Limb (tissue), 2 donors: ENCODE measurements at regions not wholly inside any gene's neighbourhood (a gene's known extent, or its start where the extent isn't known, plus 50 kb on each side); places are given as distances from the start of the nearest gene placed in this dataset.
A peak's percentile ranks its signal among the peaks of the same experiment; 100 is the strongest.

Experiments used
- DNase-seq, 2 donors: peaks; one replicate each; pipeline ENCODE4 v3.0.0-alpha.2; 2016; ENCODE audit errors: extremely low spot score in 2 of 2

DNA sequence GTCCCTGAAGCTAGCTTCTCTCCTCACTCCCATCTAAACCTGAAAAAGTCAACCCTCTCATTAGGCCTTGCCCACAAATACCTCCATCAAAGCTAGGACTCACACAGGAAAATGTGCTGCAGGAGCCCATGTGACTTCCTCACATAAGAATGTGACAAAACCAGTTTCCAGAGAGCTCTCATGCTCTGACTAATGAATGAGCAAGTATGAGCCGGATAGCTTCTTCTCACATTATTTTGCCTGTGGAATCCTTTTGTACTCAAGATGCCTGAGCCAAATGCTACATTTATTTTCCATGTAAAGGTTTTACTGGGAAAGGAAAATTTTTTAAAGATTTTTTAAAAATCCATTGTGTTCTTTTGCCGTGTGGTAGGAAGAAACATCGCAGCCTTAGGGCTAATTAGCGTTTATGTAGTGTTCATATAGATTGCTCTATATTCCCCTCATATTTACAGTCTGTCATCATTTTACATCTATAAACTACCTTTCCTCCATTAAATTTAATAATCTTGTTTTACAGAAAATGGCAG, 68.6 kb upstream of the CCN6 start:
- DNase-seq = no peak

DNA sequence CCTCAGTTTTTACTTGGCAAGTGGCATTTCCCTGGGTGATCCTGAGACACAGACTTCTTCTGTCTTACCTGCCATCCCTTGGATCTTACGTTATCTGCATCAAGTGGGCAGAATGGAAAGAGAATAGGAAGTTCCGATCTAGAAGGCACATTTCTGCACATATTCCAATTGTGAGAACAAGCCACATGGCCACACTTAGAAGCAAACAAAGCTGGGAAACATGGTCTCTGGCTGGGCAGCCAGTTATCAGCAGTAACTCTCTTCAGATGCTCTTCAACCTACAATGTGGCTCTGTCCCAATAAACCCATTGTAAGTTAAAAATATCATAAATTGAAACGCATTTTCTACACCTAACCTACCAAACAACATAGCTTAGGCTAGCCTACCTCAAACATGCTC, 67.3 kb upstream of the CCN6 start:
- DNase-seq = no peak

DNA sequence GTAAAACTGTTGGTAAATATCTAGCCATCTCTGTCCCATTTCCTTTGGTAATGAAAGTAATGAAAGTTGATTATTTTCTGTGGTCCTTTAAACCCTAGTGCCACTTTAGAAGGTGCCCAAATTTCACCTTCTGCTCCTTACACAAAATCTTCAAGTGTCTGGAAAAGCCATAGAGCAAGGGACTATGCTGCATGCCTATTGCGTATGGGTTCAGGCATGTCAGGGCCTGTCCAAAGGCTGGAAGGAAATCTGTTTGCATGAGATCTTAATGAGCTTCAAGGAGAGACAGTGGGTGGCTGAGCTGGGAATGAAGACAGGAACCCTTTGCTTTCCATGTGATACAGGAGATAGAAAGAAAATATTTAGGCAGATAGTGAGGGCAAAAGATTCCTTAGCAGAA, 66.6 kb upstream of the CCN6 start:
- no peak for DNase-seq

GRCh38 chr6:111988926-111989325, 65.0 kb upstream of the CCN6 start:
- no peak for DNase-seq

DNA sequence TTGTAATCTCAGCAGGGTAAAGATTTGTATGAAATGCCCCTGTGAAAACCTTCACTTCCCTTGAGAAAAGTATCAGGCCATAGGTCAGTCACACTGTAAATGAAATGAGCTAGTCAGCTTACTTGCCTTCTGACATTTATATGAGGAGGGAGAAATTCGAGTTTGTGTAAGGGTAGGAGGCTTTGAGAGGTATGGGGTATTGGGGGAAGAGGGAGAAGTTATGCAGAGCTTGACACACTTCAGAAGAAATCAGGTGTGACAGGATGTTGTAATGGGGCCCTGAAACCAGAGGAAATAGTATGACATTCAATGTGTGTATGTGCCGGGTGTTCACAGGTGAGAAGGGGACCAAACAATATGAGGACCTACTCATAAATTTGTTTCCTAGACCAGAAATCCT, 64.2 kb upstream of the CCN6 start:
- DNase-seq = no peak

GRCh38 chr6:111990214-111990613, 63.7 kb upstream of the CCN6 start:
- DNase-seq = no peak

DNA sequence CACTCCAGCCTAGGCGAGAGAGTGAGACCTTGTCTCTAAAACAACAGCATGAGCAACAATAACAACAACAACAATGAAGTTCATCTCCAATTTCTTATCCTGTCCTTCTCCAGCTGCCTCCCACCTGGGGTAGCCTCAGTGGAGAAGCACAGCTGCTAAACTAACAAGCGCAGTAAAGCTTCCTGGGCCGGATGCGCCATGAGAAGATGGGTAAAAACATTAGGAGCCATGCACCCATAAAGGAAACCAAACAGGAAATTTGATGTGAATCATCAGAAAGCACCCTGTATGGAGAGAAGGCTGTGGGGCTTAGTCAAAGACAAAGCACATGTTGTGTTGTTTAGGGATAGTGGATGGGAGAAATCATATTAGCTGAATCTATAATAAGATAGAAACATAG, 61.1 kb upstream of the CCN6 start:
- no peak for DNase-seq

GRCh38 chr6:111993342-111993741, 60.6 kb upstream of the CCN6 start:
- no peak for DNase-seq

DNA sequence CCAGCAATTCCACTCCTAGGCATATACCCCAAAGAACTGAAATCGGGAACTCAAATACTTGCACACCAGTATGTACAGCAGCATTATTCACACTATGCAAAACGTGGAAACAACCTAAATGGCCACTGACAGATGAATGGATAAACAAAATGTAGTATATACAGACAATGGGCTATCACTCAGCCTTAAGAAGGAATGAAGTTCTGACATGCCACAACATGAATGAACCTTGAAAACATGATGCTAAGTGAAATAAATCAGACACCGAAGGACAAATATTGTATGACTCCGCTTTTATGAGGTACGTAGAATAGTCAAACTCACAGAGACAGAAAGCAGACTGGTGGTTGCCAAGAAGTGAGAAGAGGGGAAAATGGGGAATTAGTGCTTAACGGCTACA, 59.1 kb upstream of the CCN6 start:
- DNase-seq = no peak

- DNase-seq = no peak
Measured at GRCh38 chr6:111995404-111995803, 58.5 kb upstream of the CCN6 start.

DNA sequence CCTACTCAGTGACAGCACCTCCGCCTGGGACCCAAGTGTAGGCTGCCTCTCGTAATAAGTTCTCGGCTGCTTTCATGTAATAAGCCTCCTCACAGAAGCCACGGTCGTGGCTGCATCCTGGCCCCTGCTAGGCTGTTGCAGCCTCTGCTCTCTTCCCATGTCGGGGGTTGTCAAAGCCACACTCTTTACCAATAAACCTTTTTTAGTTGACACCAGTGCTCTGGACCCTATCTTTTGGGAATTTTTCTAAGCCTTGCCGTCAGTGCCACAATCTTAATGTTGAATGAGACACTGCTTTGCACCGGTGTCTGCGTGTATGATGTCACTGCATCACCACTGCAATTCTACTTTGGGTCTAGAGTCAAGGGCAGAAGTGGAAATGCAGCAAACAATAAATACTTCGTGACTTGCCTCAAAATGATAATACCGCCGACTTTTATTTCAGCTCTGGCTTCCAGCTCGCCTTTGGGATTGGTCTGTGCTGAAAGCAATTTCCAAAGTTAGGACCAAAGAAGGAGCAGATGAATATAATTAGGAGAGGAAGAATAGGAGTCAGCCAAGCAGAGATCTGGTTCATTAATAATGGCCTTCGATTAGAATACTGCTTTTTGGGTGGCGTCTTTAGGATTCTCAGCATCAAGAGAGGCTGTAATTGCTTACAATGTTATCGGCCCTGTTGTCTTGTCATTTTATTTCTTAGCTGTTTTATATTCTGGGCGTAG, 57.6 kb upstream of the CCN6 start:
- DNase-seq = no peak

- DNase-seq = peak; percentile 86 to 88
Measured at GRCh38 chr6:111997078-111997852, 56.6 kb upstream of the CCN6 start.

- DNase-seq = peak in 1 of 2 donors; percentile 45
Measured at GRCh38 chr6:111997853-111998208, 56.1 kb upstream of the CCN6 start.

DNA sequence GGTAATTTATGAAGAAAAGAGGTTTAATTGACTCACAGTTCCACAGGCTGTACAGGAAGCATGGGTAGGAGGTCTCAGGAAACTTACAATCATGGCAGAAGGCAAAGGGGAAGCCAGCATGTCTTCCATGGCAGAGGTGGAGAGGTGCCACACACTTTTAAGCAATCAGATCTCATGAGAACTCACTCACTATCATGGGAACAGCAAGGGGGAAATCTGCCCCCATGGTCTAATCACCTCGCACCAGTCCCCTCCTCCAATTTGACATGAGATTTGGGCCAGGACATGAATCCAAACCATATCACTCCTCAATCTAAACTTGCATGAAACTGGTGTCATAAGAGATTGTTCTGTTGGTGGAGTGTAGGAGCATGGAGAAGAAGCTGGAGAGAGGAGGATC, 51.6 kb upstream of the CCN6 start:
- no peak for DNase-seq
